Ramos (cell line): ENCODE measurements at regions not wholly inside any gene's neighbourhood (a gene's known extent, or its start where the extent isn't known, plus 50 kb on each side); places are given as distances from the start of the nearest gene placed in this dataset.
"Not testable (repeated sequence)": the region's sequence is repeated elsewhere in the genome, so short reads cannot be mapped to it uniquely, and the experiment has no call there.

Source experiments
- in situ Hi-C: fragments of 300-500 bp; cut with MboI; formaldehyde crosslinking; loops from one replicate; pipeline ENCODE4 v1.14.3; 2022; ENCODE audit warnings: low sequenced_read_pairs; ENCODE audit not compliant: unreplicated experiment

GRCh38 chr14:51598924-51599600 is 52.6 kb upstream of the FRMD6 start:
- in situ Hi-C loops = not testable (repeated sequence)

GRCh38 chr14:51600658-51601057 is 51.1 kb upstream of the FRMD6 start:
- in situ Hi-C loops = no loop called here
